Right atrium auricular region (tissue), 2 donors: ENCODE measurements at regions not wholly inside any gene's neighbourhood (a gene's known extent, or its start where the extent isn't known, plus 50 kb on each side); places are given as distances from the start of the nearest gene placed in this dataset.

Source experiments
- DNase-seq: peaks from one replicate; pipeline ENCODE4 v3.0.0-alpha.2; 2019; ENCODE audit warnings: low spot score
- H3K27ac ChIP-seq, 2 donors: fragments of 200-600 bp; sonication (generic); 1 replicate in 1 of 2; 2 replicates in 1 of 2; pipeline ENCODE4 v1.5.1; 2016 to 2019
- H3K27me3 ChIP-seq, 2 donors: fragments of 200-600 bp; sonication (generic); one replicate each; pipeline versions ENCODE4 v1.5.1 to v1.6.0; 2017 to 2019
- H3K36me3 ChIP-seq: fragments of 200-600 bp; sonication (generic); one replicate; pipeline ENCODE4 v1.5.1; 2016
- H3K4me1 ChIP-seq, 2 donors: fragments of 200-600 bp; sonication (generic); one replicate each; pipeline versions ENCODE4 v1.5.1 to v1.6.0; 2017 to 2019
- H3K4me3 ChIP-seq, 2 donors: fragments of 200-600 bp; sonication (generic); 1 replicate in 1 of 2; 2 replicates in 1 of 2; pipeline ENCODE4 v1.5.1; 2017 to 2019; ENCODE audit warnings: mild to moderate bottlenecking in 1 of 2, moderate library complexity in 1 of 2
- H3K9me3 ChIP-seq, 2 donors: fragments of 200-600 bp; sonication (generic); one replicate each; pipeline ENCODE4 v1.5.1; 2019
- TF ChIP-seq, protein P1 (sequence below), 2 donors: fragments of 200-600 bp; sonication (generic); IDR thresholded peaks; one replicate each; pipeline ENCODE4 v1.5.1; 2019; ENCODE audit warnings: antibody characterized with exemption in 2 of 2

DNA sequence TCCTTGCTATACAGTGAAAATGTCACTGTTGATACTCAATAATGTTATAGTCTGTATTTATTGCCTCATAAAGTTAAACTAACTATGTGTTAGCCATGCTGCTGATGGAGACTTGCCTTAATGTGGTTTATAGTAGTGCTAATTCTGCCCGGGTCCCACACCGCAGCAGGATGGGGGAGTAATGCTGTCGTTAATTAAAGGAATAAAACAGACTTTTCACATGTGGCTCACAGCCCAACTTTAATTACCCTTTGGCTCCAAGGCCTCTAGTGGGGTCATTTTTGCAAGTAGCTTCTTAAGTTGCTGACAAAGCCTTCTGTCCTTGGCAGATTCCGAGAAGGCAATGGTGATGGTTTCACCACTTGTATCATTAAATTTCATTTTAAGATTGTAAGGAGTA is 634.3 kb downstream of the TBC1D32 start:
- no peak for DNase-seq
- TF ChIP-seq, protein P1, sequence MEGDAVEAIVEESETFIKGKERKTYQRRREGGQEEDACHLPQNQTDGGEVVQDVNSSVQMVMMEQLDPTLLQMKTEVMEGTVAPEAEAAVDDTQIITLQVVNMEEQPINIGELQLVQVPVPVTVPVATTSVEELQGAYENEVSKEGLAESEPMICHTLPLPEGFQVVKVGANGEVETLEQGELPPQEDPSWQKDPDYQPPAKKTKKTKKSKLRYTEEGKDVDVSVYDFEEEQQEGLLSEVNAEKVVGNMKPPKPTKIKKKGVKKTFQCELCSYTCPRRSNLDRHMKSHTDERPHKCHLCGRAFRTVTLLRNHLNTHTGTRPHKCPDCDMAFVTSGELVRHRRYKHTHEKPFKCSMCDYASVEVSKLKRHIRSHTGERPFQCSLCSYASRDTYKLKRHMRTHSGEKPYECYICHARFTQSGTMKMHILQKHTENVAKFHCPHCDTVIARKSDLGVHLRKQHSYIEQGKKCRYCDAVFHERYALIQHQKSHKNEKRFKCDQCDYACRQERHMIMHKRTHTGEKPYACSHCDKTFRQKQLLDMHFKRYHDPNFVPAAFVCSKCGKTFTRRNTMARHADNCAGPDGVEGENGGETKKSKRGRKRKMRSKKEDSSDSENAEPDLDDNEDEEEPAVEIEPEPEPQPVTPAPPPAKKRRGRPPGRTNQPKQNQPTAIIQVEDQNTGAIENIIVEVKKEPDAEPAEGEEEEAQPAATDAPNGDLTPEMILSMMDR (IDR thresholded peaks at IDR 0.05) = no peak
- Histone ChIP-seq H3K4me3 (no peak overlapping the region), H3K36me3 (no peaks in the 10 kb centered on the region), H3K4me1 (no peaks in the 10 kb centered on the region), H3K9me3 (no peaks in the 10 kb centered on the region), H3K27ac (no peak overlapping the region), H3K27me3 (no peaks in the 10 kb centered on the region)

DNA sequence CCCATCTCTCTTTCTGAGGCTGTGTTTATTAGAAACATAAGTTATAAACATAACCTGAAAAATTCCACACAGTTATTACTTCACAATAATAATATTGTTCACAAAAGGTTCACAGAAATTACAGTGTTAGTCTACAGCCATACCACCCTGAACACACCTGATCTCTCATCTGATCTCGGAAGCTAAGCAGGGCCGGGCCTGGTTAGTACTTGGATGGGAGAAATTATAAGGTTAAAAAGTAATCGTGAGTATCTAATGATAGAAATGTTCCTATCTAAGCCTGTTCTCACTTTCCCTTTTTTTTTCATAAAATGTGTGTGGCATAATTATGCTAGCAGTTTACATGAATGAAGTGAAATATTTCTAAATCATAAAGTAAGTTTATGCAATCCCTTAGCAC is 647.8 kb downstream of the TBC1D32 start:
- Histone ChIP-seq H3K4me3 (no peak overlapping the region), H3K36me3 (no peaks in the 10 kb centered on the region), H3K27me3 (no peaks in the 10 kb centered on the region), H3K27ac (no peak overlapping the region), H3K4me1 (no peaks in the 10 kb centered on the region), H3K9me3 (no peaks in the 10 kb centered on the region)
- TF ChIP-seq, protein P1 (IDR thresholded peaks at IDR 0.05) = no peak
- DNase-seq = no peak

DNA sequence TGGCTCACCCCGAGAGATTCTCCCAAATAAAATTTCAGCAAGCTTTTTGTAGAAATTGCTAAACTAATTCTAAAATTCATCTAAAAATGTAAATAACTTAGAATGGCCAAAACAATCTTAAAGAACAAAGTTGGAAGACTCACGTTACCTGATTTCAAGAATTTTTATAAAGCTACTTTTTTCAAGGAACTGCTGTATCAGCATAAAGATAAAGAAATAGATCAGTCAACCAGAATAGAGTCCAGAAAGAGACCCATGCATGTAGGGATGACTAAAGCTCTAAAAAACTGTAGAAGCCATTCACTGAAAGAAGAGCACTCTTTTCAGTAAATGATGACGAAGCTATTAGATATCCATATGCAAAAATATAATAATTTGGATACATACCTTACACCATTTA is 652.1 kb downstream of the TBC1D32 start:
- Histone ChIP-seq H3K4me3 (no peak overlapping the region), H3K27ac (no peak overlapping the region), H3K36me3 (no peaks in the 10 kb centered on the region), H3K27me3 (no peaks in the 10 kb centered on the region), H3K4me1 (no peaks in the 10 kb centered on the region), H3K9me3 (no peaks in the 10 kb centered on the region)
- no peak for DNase-seq
- TF ChIP-seq, protein P1 (IDR thresholded peaks at IDR 0.05) = no peak

DNA sequence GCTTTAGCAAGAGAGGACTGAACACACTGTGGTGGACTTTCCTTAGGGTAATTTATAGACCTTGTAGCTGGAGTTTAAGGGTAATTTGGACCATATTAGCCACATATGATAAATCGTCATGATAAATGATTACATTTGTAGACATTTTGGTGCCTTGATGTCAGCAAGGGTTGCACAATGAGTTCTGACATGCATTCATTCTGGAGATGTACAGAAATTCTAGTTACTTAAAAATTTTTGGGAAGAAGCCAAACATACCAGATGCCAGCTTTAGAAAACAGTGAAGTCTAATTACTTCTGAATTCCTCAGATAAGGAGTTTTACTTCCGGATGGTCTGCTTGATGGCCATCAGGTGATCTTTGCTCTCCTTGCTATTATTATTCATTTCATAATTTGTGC is 653.1 kb downstream of the TBC1D32 start:
- TF ChIP-seq, protein P1 (IDR thresholded peaks at IDR 0.05) = no peak
- H3K9me3 ChIP-seq = no peaks in the 10 kb centered on the region
- H3K4me3 ChIP-seq = no peak overlapping the region
- H3K27ac ChIP-seq = no peak overlapping the region
- H3K4me1 ChIP-seq = no peaks in the 10 kb centered on the region
- H3K36me3 ChIP-seq = no peaks in the 10 kb centered on the region
- H3K27me3 ChIP-seq = no peaks in the 10 kb centered on the region
- DNase-seq = no peak

GRCh38 chr6:120675886-120676285 is 658.4 kb downstream of the TBC1D32 start:
- Histone ChIP-seq H3K9me3 (no peaks in the 10 kb centered on the region), H3K36me3 (no peaks in the 10 kb centered on the region), H3K27me3 (no peaks in the 10 kb centered on the region), H3K4me1 (no peaks in the 10 kb centered on the region), H3K4me3 (no peak overlapping the region), H3K27ac (no peak overlapping the region)
- TF ChIP-seq, protein P1 (IDR thresholded peaks at IDR 0.05) = no peak
- DNase-seq = no peak

GRCh38 chr6:120671519-120671918 is 662.8 kb downstream of the TBC1D32 start:
- no peak for DNase-seq
- Histone ChIP-seq H3K36me3 (no peaks in the 10 kb centered on the region), H3K4me3 (no peak overlapping the region), H3K27me3 (no peaks in the 10 kb centered on the region), H3K4me1 (no peaks in the 10 kb centered on the region), H3K27ac (no peak overlapping the region), H3K9me3 (peaks cover 0 to 13% of the 10 kb centered on the region in 2 donors)
- TF ChIP-seq, protein P1 (IDR thresholded peaks at IDR 0.05) = no peak
